Upper lobe of left lung (tissue), 6 donors: ENCODE measurements at regions not wholly inside any gene's neighbourhood (a gene's known extent, or its start where the extent isn't known, plus 50 kb on each side); places are given as distances from the start of the nearest gene placed in this dataset.

Experiments
- ATAC-seq, 2 donors: fragments of 200-7000 bp; cut with Tn5 transposase; one replicate each; pipeline ENCODE4 v1.9.1; 2022; ENCODE audit warnings: mild to moderate bottlenecking in 2 of 2, moderate library complexity in 2 of 2; ENCODE audit not compliant: low FRiP score in 2 of 2
- DNase-seq, 2 donors: peaks; one replicate each; pipeline ENCODE4 v3.0.0-alpha.2; 2019 to 2020
- H3K27ac ChIP-seq, 4 donors: fragments of 200-600 bp; sonication (generic); one replicate each; pipeline ENCODE4 v1.5.1; 2016 to 2019
- H3K27me3 ChIP-seq, 4 donors: fragments of 200-600 bp; sonication (generic); one replicate each; pipeline ENCODE4 v1.5.1; 2017 to 2019
- H3K36me3 ChIP-seq, 4 donors: fragments of 200-600 bp; sonication (generic); one replicate each; pipeline ENCODE4 v1.5.1; 2016 to 2019
- H3K4me1 ChIP-seq, 4 donors: fragments of 200-600 bp; sonication (generic); one replicate each; pipeline ENCODE4 v1.5.1; 2018 to 2019
- H3K4me3 ChIP-seq, 4 donors: fragments of 200-600 bp; sonication (generic); one replicate each; pipeline ENCODE4 v1.5.1; 2017 to 2019; ENCODE audit warnings: mild to moderate bottlenecking in 2 of 4, moderate library complexity in 1 of 4
- H3K9me3 ChIP-seq, 4 donors: fragments of 200-600 bp; sonication (generic); one replicate each; pipeline ENCODE4 v1.5.1; 2018 to 2019
- EP300 ChIP-seq, 4 donors: sonication (generic); formaldehyde crosslinking; IDR thresholded peaks; one replicate each; pipeline ENCODE4 v1.5.1; 2017; ENCODE audit warnings: antibody characterized with exemption in 4 of 4, control low read depth in 2 of 4
- POLR2A ChIP-seq, 4 donors: fragments of 450-650 bp; IDR thresholded peaks; one replicate each; pipeline ENCODE4 v1.5.1; 2016 to 2017; ENCODE audit warnings: antibody characterized with exemption in 4 of 4, mild to moderate bottlenecking in 2 of 4
- POLR2AphosphoS5 ChIP-seq, 2 donors: sonication (generic); formaldehyde crosslinking; IDR thresholded peaks; one replicate each; pipeline ENCODE4 v1.5.1; 2017; ENCODE audit warnings: antibody characterized with exemption in 2 of 2
- WGBS, 2 donors: methylation state at CpG; one replicate each; pipeline ENCODE4 v1.1.5; 2017 to 2018; 5-methylcytosine and 5-hydroxymethylcytosine counted together
- TF ChIP-seq, protein P1 (sequence below), 6 experiments: fragments of 450-650 bp in 4 of 6; fragments of 200-600 bp in 2 of 6; sonication (generic) in 2 of 6; IDR thresholded peaks; one replicate each; pipeline ENCODE4 v1.5.1; 2016 to 2019; ENCODE audit warnings: antibody characterized with exemption in 6 of 6
- donor health status: DM: no; HTN: no; CAD: no; lungs with moderate emphysema.
- donor health status: DM: no; HTN: yes; CAD: no; lungs with severe emphysema.

DNA sequence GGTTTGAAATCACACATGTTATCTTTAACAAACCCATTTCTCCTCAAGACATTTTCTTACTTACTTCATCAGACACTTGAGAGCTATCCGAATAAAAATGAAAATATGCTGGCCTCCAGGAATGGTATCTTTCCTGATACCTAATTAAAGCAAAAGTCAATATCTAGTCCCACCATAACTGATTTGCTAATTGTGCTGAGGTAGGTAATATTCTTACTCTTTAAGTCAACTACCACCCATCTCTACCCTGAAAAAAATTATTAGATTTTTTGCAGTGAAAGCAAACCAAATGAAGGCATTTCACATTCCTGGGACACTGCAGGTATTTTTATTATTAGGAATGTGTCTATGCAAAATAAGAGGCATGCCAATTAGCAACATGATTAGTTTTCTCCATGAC is 175.8 kb downstream of the QDPR start:
- Histone ChIP-seq H3K4me1 (no peaks in the 10 kb centered on the region), H3K4me3 (no peak overlapping the region), H3K27ac (no peak overlapping the region), H3K36me3 (no peaks in the 10 kb centered on the region), H3K9me3 (no peaks in the 10 kb centered on the region), H3K27me3 (no peaks in the 10 kb centered on the region)
- DNase-seq (no peak), ATAC-seq (no peak)
- 86 to 94% methylated on average over 1 of the region's 1 CpG for WGBS, 2 donors
- TF ChIP-seq, protein P1, sequence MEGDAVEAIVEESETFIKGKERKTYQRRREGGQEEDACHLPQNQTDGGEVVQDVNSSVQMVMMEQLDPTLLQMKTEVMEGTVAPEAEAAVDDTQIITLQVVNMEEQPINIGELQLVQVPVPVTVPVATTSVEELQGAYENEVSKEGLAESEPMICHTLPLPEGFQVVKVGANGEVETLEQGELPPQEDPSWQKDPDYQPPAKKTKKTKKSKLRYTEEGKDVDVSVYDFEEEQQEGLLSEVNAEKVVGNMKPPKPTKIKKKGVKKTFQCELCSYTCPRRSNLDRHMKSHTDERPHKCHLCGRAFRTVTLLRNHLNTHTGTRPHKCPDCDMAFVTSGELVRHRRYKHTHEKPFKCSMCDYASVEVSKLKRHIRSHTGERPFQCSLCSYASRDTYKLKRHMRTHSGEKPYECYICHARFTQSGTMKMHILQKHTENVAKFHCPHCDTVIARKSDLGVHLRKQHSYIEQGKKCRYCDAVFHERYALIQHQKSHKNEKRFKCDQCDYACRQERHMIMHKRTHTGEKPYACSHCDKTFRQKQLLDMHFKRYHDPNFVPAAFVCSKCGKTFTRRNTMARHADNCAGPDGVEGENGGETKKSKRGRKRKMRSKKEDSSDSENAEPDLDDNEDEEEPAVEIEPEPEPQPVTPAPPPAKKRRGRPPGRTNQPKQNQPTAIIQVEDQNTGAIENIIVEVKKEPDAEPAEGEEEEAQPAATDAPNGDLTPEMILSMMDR (IDR thresholded peaks at IDR 0.05) = no peak
- TF ChIP-seq EP300 (IDR thresholded peaks at IDR 0.05) (no peak), POLR2A (IDR thresholded peaks at IDR 0.05) (no peak), POLR2AphosphoS5 (IDR thresholded peaks at IDR 0.05) (no peak)

DNA sequence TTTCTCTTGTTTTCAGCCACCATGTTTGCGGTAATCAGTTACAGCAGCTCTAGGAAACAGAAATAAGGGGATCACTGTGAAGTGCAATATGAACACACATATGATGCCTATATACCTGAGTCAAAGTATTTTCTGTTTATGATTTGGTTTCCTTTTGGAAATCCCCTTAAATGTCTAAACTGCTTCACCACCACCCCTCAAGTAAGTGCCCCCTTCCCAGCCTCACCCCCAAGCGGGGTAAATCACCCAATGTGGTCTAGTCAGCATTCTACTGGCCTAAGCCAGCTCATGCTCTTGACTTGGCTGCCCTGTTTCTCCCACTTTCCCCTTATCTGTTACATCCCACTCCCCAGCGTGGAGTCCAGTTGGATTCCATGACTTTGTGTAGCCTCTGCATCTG is 176.5 kb downstream of the QDPR start:
- DNase-seq (no peak), ATAC-seq (no peak)
- no peaks in the 10 kb centered on the region for H3K36me3 ChIP-seq
- H3K4me1 ChIP-seq = no peaks in the 10 kb centered on the region
- WGBS, 2 donors = 92 to 98% methylated on average over 3 of the region's 3 CpGs
- no peak overlapping the region for H3K27ac ChIP-seq
- no peaks in the 10 kb centered on the region for H3K9me3 ChIP-seq
- TF ChIP-seq EP300 (IDR thresholded peaks at IDR 0.05) (no peak), POLR2A (IDR thresholded peaks at IDR 0.05) (no peak), POLR2AphosphoS5 (IDR thresholded peaks at IDR 0.05) (no peak)
- TF ChIP-seq, protein P1 (IDR thresholded peaks at IDR 0.05) = no peak
- H3K4me3 ChIP-seq = no peak overlapping the region
- no peaks in the 10 kb centered on the region for H3K27me3 ChIP-seq

DNA sequence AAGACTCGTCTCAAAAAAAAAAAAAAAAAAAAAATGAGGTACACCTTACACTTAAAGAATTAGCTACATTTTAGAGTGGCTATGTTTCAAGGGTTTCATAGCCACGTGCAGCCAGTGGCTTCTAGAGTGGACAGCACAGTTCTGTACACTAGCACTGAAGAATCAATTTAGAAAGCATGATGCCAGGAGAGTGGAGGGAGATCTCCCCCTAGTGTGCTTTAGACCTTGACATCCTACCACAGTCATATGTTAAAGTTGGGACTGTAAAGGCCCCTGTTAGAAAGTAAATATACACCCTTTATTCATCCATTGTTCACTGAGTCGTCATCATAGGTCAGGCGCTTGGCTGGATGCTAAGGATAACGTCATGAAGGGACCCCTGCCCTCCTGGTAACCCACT is 179.4 kb downstream of the QDPR start:
- Histone ChIP-seq H3K36me3 (no peaks in the 10 kb centered on the region), H3K9me3 (no peaks in the 10 kb centered on the region), H3K4me1 (no peaks in the 10 kb centered on the region), H3K4me3 (no peak overlapping the region), H3K27me3 (no peaks in the 10 kb centered on the region), H3K27ac (no peak overlapping the region)
- TF ChIP-seq EP300 (IDR thresholded peaks at IDR 0.05) (no peak), POLR2AphosphoS5 (IDR thresholded peaks at IDR 0.05) (no peak), POLR2A (IDR thresholded peaks at IDR 0.05) (no peak)
- TF ChIP-seq, protein P1 (IDR thresholded peaks at IDR 0.05) = no peak
- 56 to 85% methylated on average over 5 of the region's 5 CpGs for WGBS, 2 donors
- ATAC-seq (no peak), DNase-seq (no peak)

DNA sequence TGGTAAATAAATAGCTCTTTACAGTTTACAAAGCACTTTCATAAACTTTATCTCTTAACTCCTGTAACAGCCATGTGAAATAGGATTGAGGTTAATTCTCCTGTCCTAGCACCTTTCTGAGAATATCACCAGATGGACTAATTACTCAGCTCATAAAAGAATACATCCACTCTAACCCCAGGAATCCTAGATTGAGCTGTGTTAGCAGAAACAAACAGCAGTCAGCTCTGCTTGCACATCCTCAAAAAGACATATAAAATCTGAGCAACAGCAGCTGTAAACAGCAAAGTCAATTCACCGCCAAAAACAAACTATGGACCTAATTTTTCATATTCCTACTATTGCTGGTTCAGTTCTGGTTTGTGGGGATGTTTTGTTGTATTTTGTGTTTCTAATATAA is 182.8 kb downstream of the QDPR start:
- Histone ChIP-seq H3K36me3 (no peaks in the 10 kb centered on the region), H3K4me1 (peaks cover 6 to 7% (median 6%) of the 10 kb centered on the region in 4 donors), H3K27ac (no peak overlapping the region), H3K27me3 (no peaks in the 10 kb centered on the region), H3K9me3 (no peaks in the 10 kb centered on the region), H3K4me3 (no peak overlapping the region)
- TF ChIP-seq POLR2A (IDR thresholded peaks at IDR 0.05) = no peak
- TF ChIP-seq EP300 (IDR thresholded peaks at IDR 0.05) = no peak
- TF ChIP-seq, protein P1 (IDR thresholded peaks at IDR 0.05) = no peak
- no peak for TF ChIP-seq POLR2AphosphoS5 (IDR thresholded peaks at IDR 0.05)
- ATAC-seq = no peak
- WGBS, 2 donors = 81 to 95% methylated on average over 1 of the region's 1 CpG
- DNase-seq = no peak

DNA sequence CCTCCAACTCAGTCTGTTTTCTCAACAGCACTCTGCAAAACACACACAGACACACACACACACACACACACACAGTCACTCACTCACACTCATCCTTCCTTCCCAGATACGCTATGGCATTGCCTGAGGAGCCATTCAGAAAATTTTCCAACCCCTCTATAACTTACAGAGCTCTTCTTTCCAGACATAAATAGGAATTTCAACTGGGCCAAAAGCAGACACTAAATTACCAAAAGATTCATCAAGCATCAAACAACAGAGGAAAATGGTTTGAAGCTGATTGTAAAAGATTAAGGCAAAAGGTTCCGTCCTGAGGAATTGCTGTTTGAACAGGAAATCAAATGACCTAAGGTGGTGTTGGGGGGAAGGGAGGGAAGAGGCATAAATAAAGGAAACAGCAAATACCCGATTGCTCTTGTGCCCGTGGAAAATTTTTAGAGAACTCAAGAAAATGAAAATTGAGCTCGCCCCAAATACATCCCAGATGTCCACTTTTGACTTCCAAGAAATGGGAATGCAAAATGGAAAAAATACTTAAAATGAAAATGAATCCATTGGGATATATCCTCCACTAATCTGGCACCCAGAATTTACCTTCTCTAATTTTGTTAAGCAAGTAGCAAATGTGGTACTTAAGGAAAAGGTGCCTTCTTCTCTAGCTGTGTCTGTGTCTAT is 183.6 kb downstream of the QDPR start:
- WGBS, 2 donors = 46 to 50% methylated on average over 5 of the region's 5 CpGs
- peaks cover 8 to 14% (median 12%) of the 10 kb centered on the region in 4 donors for H3K4me1 ChIP-seq
- DNase-seq = no peak

More for the DNA sequence above, 183.6 kb downstream of the QDPR start:
- no peaks in the 10 kb centered on the region for H3K9me3 ChIP-seq
- no peak for TF ChIP-seq EP300 (IDR thresholded peaks at IDR 0.05)
- H3K27me3 ChIP-seq = no peaks in the 10 kb centered on the region
- no peak for ATAC-seq
- no peak overlapping the region for H3K27ac ChIP-seq
- H3K36me3 ChIP-seq = no peaks in the 10 kb centered on the region
- no peak overlapping the region for H3K4me3 ChIP-seq
